Putamen (tissue), 1 donor: ENCODE measurements at regions not wholly inside any gene's neighbourhood (a gene's known extent, or its start where the extent isn't known, plus 50 kb on each side); places are given as distances from the start of the nearest gene placed in this dataset.

Experiments
- DNase-seq: peaks from one replicate; pipeline ENCODE4 v3.0.0-alpha.2; 2016; ENCODE audit warnings: low spot score

DNA sequence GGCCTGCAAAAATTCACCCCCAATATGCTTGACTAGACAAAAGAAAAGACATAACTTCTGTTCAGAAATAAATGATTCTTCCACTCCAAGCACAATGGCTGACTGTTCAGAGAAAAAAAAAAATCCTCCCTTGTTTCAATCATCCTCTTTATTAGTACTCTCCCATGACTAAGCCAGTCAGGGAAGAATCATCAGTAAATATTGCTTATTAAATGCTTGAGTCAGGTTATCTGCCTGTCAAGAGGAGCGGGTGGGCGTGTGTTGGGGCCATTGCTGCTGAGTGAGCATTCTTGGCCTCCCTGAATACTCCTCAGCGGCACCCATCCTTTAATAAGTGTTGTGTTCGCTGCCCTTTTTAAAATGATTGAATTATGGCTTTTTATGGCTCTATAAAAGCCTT is 1334.8 kb upstream of the CELF4 start:
- DNase-seq, result no peak

DNA sequence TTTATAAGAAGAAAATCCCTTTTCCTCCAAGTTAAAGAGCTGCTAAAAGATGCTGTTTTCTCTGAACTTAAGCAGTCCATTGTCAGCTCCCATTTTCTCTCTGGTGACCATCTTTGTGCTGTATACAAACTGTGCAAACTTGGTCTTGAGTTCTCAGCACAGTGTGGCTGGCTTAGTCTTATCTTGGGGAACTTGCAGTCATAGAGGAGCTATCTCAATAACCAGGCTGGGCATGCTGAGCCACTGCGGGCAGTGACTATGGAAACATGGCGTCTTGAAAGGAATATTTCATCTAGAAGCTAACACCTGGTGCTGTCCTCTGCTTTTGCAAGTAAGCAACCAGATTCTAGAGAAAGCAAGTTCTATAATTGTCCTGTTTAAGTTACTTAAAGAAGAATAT is 1334.4 kb upstream of the CELF4 start:
- DNase-seq, result no peak

DNA sequence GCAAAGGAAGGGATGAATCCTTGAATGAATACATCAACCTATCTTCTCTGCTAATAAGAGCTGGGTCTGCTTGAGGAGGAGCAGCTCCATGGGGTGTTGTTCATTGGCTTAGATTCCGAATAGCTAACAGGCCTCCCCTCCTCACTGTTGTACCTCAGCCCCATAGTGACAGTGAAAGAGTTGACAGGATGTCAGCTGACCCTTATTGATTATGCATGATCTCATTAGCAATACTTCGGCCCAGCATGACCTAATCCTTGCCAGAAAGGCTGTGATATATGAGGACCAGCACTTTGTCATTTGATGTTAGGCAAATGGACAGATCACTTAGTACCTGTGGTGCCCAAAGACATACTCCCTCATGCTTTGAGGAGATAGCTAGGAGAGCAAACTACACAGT is 1333.7 kb upstream of the CELF4 start:
- no peak for DNase-seq

DNA sequence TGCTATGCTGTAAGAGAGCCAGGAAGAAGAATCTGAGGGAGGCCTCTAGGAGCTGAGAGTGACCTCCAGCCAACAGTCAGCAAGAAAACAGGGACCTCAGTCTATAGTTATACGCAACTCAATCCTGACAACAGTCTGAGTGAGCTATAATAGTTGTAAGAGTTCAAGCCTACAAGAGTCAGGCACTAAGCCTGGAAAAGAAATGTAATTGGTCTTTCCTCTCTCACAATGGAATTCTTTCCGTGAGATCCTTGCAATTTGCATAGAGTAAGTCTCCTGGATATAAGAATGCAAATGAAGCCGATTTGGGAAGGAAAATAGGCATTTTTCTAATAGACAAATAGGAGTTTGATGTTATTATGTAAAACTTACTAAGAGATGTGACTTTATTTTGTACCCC is 1332.6 kb upstream of the CELF4 start:
- no peak for DNase-seq

DNA sequence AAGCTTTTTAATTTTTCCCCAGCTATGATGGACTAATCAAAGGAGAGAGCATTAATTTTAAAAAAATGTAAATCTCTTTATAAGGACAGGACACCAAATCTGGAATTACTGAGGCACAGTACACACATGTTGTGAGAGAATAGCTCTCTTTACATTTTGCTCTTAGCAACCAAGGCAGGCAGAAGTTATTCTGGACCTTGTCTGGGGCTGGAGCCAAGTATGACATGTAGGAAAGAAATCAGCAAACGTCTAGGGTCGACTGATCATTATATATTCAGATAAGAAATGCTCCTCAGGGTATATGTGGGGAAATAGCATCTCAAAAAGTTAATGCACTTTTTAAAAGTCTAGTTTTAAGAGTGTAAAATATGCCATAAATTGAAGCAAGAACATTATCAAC is 1330.0 kb upstream of the CELF4 start:
- no peak for DNase-seq

DNA sequence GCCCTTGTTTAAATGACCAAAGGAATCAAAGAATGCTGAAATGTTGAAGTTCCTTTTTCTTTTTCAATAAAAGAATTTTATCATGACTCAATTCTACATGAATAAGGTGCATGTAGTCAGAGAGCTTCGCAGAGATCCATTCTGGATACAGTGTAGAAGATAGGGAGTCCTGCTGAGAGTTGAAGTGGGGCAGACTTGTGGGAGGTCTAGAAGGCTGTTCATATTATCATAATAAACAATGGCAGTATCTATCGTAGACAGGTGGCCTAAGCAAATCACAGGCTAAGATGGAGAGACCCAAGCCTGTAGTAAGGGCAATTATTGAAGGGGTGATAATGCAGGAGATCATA is 1322.0 kb upstream of the CELF4 start:
- DNase-seq, result no peak

DNA sequence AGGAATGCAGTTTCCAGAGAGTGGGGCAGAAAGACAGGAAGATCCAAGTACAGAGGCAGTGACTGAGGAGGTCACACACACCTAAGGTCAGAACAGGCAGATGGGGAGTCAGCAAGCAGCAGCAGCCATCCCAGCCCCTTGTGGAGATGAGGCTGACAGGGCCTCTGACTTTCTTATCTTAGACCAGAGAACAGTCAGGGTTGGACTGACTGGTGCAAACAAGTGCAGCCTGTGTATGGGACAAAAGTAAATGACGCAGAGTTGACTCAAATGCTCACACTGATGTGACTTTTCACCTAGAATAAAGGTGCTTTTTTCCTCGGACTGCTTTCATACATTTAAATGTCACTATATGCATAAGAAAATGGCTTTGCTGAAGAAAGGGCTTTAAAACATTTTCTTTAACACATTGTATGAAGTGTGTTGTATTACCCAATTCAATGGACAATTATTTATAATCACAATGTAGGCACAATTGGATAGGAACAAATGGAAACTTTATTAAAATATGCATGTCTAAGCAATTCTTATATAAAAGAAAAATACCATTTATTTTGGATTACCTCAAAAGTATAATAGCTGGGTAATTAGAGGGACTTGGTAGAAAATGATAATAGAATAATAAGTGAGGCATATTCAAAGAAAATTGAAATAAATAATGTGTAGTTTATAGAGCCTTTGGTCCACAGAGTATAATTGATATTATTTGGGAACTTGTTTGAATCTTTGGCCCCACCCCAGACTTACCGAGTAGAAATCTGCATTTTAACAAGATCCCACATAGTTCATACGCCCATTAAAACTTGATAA is 1321.5 kb upstream of the CELF4 start:
- DNase-seq, result no peak

DNA sequence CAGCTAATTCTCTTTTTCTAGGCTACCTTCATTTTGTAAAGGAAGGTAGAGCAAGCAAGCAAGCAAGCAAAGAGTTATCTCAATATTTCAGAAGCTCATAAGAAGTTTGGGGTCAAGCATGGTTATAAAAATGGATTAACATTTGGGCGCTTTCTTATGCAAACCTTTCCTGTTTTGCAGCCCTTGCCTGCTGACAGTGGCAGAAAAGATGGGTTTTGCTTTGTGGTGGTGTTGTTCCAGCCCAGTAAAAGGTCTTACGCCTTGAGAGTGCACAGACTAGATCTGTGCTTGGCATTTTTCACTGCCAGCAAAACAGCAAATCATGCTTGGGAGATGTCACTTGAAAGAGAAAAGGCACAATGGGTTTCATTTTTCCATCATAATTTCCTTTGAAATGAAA is 1320.6 kb upstream of the CELF4 start:
- DNase-seq, result no peak

DNA sequence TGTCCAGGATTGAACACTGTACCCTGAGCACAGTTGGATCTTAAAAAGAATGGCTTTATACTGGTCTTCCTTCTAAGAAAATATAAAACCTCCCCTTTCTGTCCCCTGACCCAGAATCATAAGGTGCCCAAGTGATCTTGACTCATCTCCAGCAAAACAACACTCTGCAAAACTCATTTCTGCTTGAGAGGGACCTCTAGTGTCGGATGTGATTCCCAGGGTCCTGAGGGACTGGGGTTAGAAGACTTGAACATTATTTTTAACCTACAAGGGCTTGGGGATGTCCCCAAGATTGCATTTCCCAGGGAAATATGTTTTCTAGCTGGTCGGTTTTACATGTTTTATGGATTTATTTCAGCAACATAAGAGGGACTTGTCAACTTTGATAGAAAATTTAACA is 1318.5 kb upstream of the CELF4 start:
- no peak for DNase-seq

DNA sequence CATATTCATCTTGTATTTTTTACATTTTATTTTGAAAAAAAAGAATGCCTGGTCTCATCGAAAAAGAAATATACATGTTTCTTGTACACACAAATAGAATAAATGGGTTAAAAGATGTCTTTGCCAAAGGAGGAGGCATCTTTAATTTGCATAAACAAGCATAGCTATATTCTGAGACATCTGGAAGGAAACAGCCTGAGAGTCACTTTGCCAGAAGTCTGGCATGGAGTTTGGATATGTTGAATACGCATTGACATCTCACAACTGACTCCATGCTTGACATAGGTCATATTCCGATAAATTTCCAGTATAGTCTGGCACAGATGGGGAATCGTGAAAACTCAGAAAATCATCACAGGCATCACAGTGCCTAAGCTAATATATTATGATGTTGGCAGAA is 1317.5 kb upstream of the CELF4 start:
- DNase-seq, result no peak

DNA sequence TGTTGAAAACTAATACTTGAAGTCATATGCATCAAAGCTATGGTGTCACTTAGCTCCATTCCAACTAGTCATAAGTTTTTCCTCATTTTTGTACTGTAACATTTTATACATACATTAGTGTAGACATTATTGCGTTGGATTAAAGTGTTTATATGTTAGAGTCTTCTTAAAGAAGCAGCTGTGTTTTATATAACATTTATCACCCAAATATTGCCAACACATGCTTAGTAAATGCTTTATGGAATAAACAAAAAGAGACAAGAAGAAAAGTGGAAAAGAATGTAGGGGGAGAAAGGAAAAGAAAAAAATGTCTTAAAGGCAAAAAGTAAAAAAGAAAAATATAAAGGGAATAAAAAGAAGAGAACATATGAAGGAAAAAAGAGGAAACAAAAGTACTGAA is 1314.3 kb upstream of the CELF4 start:
- no peak for DNase-seq

DNA sequence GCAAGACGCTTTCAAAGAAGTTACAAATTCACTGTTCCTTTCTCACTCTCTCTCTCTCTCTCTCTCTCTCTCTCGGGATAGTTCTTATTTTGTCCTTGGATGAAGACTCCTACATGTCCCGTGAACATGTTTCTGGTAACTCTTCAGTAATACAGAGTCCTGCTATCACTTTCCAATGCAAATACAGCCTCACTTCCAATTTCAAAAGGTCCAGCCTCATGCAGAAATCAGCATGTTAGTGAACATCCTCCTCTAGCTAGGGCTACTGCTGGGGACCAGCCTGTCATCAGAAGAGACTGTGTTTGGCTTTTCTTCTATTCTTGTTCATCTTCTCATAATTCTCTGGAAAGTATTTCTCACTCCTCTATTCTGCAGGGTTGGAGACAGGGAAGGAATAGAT is 1306.7 kb upstream of the CELF4 start:
- DNase-seq, result no peak

DNA sequence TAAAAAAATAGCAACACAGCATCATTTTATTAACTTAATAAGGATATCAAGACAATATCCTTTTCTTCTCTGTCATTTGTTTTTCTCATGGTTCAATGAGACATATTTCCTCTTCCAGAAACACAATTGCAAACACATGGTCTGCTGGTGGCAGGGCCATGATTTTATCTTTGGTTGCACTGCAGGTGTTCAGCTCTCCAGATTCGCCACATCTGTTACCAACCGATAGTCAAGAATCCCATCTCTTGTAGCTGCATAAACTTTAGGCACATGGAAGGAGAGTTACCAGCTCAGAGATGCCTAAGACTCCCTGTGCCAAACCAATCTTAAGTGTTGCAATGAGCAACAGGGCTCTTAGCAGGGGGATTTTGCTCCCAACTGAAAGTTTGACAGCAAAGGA is 1303.2 kb upstream of the CELF4 start:
- DNase-seq, result no peak

DNA sequence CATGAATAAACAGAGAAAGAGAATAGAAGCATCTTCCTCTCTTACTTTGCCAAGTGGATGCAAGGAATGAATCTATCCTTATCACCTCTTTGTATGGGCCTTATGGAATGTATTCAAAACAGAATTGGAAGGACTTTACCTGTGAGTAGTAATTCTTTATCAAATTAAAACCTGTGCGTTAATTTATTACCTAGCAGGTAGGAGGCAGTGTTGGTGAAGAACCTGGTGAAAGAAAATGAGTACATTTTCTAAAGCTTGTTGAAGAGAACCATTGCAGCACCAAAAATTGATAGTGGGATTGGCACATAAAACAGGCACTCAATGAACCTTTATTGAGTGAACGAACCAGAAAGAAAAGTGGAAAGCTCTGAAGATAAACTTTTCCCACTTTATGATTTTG is 1302.1 kb upstream of the CELF4 start:
- DNase-seq, result no peak

DNA sequence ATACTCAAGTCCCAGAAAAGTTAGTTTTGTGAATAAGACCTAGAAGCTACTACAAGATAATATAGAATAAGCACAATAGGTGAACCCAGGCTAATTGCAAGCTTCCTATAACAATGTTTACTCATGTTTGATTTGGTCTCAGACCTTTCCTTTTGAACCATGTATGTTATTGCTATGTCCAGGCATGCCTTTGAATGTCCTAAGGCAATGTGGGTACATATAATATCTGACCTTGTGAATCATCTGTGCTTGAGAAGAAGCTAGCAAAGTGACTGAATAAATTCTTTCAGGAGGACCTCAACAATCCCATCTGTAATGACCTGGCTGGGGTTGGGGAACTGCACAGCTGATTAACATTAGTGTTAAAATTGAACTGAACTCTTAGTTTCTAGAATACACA is 1285.9 kb upstream of the CELF4 start:
- DNase-seq, result no peak

DNA sequence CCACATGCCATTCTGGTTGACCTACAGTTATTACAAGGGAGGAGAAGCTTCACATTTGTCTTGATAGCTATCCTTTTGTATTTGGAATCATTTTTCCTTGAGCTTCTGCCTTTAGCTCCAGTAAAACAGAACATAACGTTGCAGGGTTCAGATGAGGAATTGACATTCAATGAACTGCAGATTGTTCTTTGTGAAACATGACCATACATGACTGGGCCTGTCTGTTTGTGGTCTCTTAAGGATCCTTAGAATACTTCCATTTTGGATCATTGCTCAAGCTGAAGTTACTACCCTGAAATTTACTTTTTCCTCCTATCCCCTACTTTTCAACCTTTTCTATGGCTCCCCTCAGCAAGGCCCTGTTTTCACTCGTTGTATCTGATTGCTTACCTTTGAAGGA is 1281.7 kb upstream of the CELF4 start:
- no peak for DNase-seq

DNA sequence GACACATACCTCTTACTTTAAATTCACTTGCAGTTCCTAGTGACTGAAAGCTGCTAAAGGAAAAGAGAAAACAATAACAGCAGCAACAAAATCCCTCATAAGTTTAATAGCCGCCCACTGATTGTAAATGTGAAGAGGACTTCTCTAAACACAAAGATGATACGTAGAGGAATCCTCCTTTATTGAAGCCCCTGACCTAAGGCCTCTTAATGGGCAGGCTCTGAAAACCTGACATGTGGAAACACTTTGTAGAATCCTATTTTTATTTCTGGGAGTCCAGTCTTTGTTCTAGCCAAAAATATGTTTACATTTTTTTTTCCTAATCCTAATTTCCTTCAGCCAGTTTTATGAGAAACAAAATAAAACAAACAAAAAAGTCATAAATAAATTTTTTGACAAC is 1277.7 kb upstream of the CELF4 start:
- no peak for DNase-seq

DNA sequence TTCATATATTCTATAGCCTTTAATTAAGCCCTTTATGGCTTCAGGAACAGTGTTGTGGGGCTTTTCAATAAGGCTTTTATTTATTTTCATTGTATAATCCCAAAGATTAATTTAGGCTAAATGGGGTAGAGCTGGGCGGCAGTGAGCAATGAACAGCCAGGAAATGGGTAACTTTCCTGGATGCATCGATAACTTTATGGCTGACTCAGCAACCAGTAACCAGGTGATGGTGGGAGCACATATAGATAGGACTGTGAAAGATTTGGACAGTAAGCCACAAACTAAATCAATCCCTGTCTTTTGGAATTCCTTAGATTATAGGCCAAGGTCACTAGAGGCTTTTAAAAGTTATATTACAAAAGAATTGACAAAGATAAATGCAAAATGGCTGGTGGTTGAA is 1260.6 kb upstream of the CELF4 start:
- DNase-seq, result no peak

DNA sequence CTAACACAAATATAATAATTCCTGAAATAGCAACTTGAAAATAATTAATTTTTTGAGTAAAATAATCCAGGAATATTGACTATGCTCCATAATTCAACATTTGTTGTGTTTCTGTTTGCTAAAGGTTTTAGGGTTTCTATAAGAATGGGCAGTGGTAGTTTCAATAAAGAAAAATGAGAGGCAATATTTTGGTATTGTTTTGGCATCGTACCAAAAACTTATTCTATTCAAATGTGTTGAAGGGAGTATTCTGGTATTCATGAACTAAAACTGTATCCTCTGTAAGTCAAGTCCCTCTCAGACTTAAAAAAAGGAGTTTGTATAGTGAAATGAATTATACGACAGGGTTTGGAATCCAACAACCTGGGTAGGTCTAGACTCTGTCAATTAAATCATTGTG is 1245.6 kb upstream of the CELF4 start:
- DNase-seq, result no peak

DNA sequence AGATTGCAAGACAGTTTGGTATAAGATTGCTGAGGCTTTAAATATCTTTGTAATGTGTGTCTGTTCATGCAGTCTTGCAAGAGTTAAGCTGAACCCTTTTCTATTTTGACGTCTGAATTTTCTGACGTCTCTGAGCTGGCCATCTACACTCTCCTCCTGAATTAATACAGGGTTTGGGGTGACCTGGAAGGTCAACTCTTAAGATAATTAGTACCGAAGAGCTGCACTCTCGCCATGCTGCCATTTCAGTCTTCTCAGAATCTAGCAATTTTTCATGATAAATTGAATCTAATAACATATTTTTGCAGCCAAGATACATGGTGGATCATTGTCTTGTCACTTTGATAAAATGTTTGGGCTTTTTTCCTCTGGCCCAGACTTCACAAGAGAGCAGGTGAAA is 1245.2 kb upstream of the CELF4 start:
- no peak for DNase-seq

DNA sequence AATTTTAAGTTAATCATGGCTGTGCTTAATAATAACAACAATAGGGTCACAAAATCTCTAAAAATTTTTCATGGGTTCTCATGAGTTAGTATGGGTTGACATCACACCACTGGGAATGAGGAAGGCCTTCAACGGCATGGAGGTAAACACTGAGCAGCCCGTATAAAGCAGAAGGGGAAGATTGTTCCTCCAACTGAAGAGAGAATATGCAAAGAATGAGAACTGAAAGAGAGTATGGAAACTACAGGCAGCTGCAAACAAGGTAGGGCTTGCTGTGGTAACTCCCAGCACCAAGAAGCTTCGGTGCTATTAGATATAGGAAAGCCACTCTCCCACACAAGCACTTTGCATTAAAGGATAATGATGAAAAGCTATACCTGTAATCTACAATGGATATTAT is 1242.3 kb upstream of the CELF4 start:
- no peak for DNase-seq

DNA sequence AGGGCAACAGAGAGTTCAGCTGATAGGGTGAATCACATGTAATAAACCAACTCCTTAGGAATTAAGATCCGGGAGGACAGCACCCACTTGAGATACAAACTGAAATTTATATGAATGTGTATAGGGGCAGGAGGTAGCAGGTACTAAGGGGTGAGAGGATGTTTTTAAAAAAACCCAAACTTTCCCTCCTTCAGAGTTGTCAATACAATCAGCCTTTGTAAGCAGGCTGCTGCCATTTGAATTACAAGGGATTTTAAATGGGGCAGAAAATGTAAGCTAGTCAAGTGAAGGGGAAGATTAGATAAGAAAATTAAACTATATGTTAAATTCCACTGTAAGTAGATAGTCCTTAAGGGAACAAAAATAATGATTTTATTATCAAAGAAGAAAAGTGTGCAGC is 1239.7 kb upstream of the CELF4 start:
- DNase-seq, result no peak

DNA sequence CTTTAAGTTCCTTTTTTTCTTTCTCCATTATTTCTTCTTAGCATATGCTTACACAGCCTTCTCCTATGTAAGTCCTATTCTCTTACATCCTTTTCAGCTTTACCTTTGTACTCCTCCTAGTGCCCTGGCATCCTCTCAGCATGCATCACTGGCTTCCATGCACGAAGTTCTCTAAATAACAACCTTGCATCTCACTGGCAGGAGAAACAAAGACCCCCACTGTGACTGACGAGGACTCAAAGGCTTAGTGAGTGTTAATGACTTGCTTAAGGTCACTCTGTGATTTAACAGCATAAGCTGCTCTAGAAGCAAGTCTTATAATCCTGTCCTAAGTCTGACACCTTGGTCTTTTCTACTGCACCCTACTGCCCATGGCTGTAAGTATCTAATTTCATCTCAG is 1236.0 kb upstream of the CELF4 start:
- DNase-seq, result no peak

DNA sequence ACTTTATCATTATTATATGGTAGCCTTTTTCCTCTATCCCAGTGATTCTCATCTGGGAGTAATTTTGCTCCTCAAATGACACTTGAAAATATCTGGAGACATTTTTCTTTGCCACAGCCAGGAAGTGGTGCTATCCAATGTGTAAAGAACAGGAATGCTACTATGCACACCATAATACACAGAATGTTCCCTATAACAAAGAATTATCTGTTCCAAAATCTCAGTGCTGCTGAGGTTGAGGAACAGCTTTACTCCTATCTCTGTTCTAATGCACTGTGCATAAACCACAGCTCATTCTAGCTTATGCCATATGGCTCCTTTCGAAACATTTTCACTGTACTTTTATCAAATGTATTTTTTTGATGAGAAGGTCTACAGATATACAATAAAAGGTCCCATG is 1231.2 kb upstream of the CELF4 start:
- DNase-seq, result no peak

DNA sequence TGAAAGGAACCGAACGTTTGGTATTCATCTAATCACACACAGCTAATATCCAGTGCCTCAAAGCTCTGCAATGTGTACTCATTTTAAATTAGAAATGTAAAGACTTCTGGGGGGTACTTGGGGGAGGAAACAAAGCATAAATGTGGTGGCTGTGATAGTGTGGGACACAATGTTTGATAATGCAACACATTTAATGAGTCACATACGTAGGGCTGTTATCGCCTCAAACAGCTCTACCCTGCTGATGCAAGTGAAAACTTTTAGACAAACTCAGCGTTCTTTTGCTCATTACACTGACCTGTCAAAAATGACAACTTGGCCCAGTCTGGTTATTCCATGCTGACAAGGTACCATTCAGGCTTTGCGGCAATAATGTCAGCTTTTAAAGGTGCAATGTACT is 1227.1 kb upstream of the CELF4 start:
- no peak for DNase-seq
